ENCODE measurements at regions not wholly inside any gene's neighbourhood (a gene's known extent, or its start where the extent isn't known, plus 50 kb on each side); places are given as distances from the start of the nearest gene placed in this dataset.

- WGBS (ENCODE audit: insufficient coverage), result 100% methylated on average over 1 of the region's 3 CpGs
- Mint-ChIP-seq H3K4me3 (no peak overlapping the region), H3K27me3 (ENCODE audit: low read depth in 3 of 3) (no peaks in the 10 kb centered on the region), H3K27ac (no peak overlapping the region), H3K9me3 (peaks cover 0 to 3% (median 0%) of the 10 kb centered on the region in 7 donors), H3K36me3 (no peaks in the 10 kb centered on the region), H3K4me1 (no peaks in the 10 kb centered on the region)
- intact Hi-C loops (cut with micrococcal nuclease), result no loop called here
- no peak for DNase-seq
- H3K4me2 ChIP-seq (replicated peaks; ENCODE audit: extremely low read depth, low read length, poor library complexity, severe bottlenecking), result no peak overlapping the region
- H3K27ac ChIP-seq (ENCODE audit: low read depth in 1 of 2, low read length in 2 of 2), result no peak overlapping the region
- no peaks in the 10 kb centered on the region for H4K20me1 ChIP-seq (ENCODE audit: insufficient read depth, low read length)
- no peak overlapping the region for H3K4me3 ChIP-seq (replicated peaks in 1 of 3; ENCODE audit: low read depth in 2 of 3, low read length in 3 of 3)
- no peaks in the 10 kb centered on the region for H3K36me3 ChIP-seq (replicated peaks in 1 of 2; ENCODE audit: control insufficient read depth in 1 of 2, insufficient read depth in 2 of 2, low read length in 2 of 2)
- H3K27me3 ChIP-seq (ENCODE audit: control insufficient read depth in 2 of 2, insufficient read depth in 2 of 2, low read length in 2 of 2), result no peaks in the 10 kb centered on the region
- no peaks in the 10 kb centered on the region for H3K79me2 ChIP-seq (ENCODE audit: insufficient read depth, low read length)
- H3K4me1 ChIP-seq (ENCODE audit: control insufficient read depth in 1 of 2, insufficient read depth in 2 of 2, low read length in 2 of 2), result no peaks in the 10 kb centered on the region
- H2AFZ ChIP-seq (ENCODE audit: insufficient read depth, low read depth, low read length, poor library complexity, severe bottlenecking), result no peak overlapping the region
- no peak overlapping the region for H3K9ac ChIP-seq (ENCODE audit: insufficient read depth, low read length, poor library complexity, severe bottlenecking)
- TF ChIP-seq CTCF (IDR thresholded peaks at IDR 0.05), result no peak
- H3K9me3 ChIP-seq (replicated peaks in 1 of 2; ENCODE audit: control insufficient read depth in 1 of 2, insufficient read depth in 1 of 2, low read length in 2 of 2), result no peaks in the 10 kb centered on the region
Measured at GRCh38 chr21:27257908-27258556, 291.1 kb upstream of the ADAMTS5 start.

DNA sequence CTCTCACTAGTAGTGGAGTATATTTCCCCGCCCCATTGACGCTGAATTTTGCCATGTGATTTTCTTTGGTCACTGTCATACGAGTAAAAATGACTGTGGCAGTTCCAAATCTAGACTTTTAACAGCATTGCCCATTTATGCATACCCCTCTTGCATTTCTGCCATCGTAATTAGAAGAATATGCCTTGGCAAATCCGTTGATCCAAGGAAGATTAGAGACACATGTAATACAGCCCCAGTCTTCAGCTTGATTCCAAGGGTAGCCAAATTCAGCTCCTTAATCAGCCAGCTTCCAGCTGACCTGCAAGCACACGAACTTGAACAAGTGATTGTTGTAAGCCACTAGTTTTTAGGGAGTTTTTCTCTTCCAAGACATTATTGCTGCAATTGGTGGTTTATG, 290.3 kb upstream of the ADAMTS5 start:
- Mint-ChIP-seq H3K27ac (no peak overlapping the region), H3K4me1 (no peaks in the 10 kb centered on the region), H3K4me3 (no peak overlapping the region), H3K36me3 (no peaks in the 10 kb centered on the region), H3K27me3 (ENCODE audit: low read depth in 3 of 3) (no peaks in the 10 kb centered on the region), H3K9me3 (peaks cover 0 to 3% (median 0%) of the 10 kb centered on the region in 7 donors)
- Histone ChIP-seq H3K36me3 (replicated peaks in 1 of 2; ENCODE audit: control insufficient read depth in 1 of 2, insufficient read depth in 2 of 2, low read length in 2 of 2) (no peaks in the 10 kb centered on the region), H3K4me1 (ENCODE audit: control insufficient read depth in 1 of 2, insufficient read depth in 2 of 2, low read length in 2 of 2) (no peaks in the 10 kb centered on the region), H3K4me3 (replicated peaks in 1 of 3; ENCODE audit: low read depth in 2 of 3, low read length in 3 of 3) (no peak overlapping the region), H3K9me3 (replicated peaks in 1 of 2; ENCODE audit: control insufficient read depth in 1 of 2, insufficient read depth in 1 of 2, low read length in 2 of 2) (no peaks in the 10 kb centered on the region), H4K20me1 (ENCODE audit: insufficient read depth, low read length) (no peaks in the 10 kb centered on the region), H3K4me2 (replicated peaks; ENCODE audit: extremely low read depth, low read length, poor library complexity, severe bottlenecking) (no peak overlapping the region), H2AFZ (ENCODE audit: insufficient read depth, low read depth, low read length, poor library complexity, severe bottlenecking) (no peak overlapping the region), H3K27ac (ENCODE audit: low read depth in 1 of 2, low read length in 2 of 2) (no peak overlapping the region), H3K79me2 (ENCODE audit: insufficient read depth, low read length) (no peaks in the 10 kb centered on the region), H3K27me3 (ENCODE audit: control insufficient read depth in 2 of 2, insufficient read depth in 2 of 2, low read length in 2 of 2) (no peaks in the 10 kb centered on the region), H3K9ac (ENCODE audit: insufficient read depth, low read length, poor library complexity, severe bottlenecking) (no peak overlapping the region)
- intact Hi-C loops (cut with micrococcal nuclease), result no loop called here
- WGBS (ENCODE audit: insufficient coverage), result 66% methylated on average over 4 of the region's 6 CpGs
- DNase-seq, result no peak
- no peak for TF ChIP-seq CTCF (IDR thresholded peaks at IDR 0.05)
